ENCODE measurements at regions not wholly inside any gene's neighbourhood (a gene's known extent, or its start where the extent isn't known, plus 50 kb on each side); places are given as distances from the start of the nearest gene placed in this dataset.
"Not testable (repeated sequence)": the region's sequence is repeated elsewhere in the genome, so short reads cannot be mapped to it uniquely, and the experiment has no call there.

DNA sequence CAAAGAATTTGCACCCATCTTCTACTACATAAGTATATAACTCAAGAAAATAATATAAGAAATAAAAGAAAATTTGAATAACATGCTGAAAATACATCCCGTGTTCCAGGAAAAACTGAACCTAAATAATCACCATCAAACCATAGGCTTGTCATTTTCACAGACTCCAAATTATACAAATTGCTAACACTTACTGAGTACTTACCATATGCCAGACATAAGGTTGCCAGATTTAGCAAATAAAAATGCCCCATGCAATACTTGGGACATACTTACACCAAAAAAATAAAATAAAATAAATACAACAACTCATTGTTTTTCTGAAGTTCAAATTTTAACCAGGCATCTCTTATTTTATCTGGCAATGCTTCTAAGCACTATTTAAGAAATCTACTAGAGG lies 760.4 kb upstream of the SEMA6D start:
- ATAC-seq (ENCODE audit: poor library complexity) (no peak), DNase-seq (no peak)
- no peak overlapping the region for H3K4me3 Mint-ChIP-seq
- H3K27me3 Mint-ChIP-seq = no peaks in the 10 kb centered on the region
- H3K27me3 ChIP-seq (ENCODE audit: control insufficient read depth in 1 of 2, insufficient read depth in 2 of 2, low read length in 2 of 2) = no peaks in the 10 kb centered on the region
- TF ChIP-seq CTCF (IDR thresholded peaks at IDR 0.05) = no peak
- H3K9me3 Mint-ChIP-seq = peaks cover 12% of the 10 kb centered on the region
- H3K36me3 Mint-ChIP-seq (ENCODE audit: low read depth) = no peaks in the 10 kb centered on the region
- H3K4me1 Mint-ChIP-seq (ENCODE audit: low read depth) = no peaks in the 10 kb centered on the region
- no peak overlapping the region for H3K27ac ChIP-seq (ENCODE audit: low read depth in 1 of 2, low read length in 2 of 2)
- H3K4me3 ChIP-seq (ENCODE audit: low read length) = no peak overlapping the region
- H3K4me1 ChIP-seq (ENCODE audit: insufficient read depth, low read length) = no peaks in the 10 kb centered on the region
- CTCF ChIA-PET = no interaction called here
- POLR2A ChIA-PET = no interaction called here
- no peaks in the 10 kb centered on the region for H3K9me3 ChIP-seq (ENCODE audit: control insufficient read depth in 1 of 2, insufficient read depth in 1 of 2, low read length in 2 of 2)
- no peak overlapping the region for H3K27ac Mint-ChIP-seq
- no peaks in the 10 kb centered on the region for H3K36me3 ChIP-seq (ENCODE audit: insufficient read depth, low read length)
- intact Hi-C loops (cut with DNase I, micrococcal nuclease) = no loop called here

DNA sequence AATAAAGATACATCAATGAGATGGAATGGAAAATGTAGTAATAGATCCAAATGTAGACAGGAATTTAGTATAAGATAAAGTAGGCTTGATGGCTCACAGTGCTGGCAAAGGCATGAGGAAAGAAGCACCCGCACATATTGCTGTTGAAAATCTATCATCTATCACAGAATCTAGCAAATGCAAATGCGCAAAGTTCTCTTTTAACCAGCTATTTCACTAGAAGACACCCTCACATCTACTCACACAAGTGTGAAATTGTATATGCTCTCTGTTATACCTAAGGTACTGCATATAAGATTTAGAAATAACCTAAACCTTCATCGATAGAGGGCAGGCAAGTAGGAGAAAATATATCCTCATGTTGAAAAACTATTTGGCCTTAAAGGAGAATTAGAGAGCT lies 756.7 kb upstream of the SEMA6D start:
- H3K27me3 Mint-ChIP-seq = no peaks in the 10 kb centered on the region
- H3K4me1 ChIP-seq (ENCODE audit: insufficient read depth, low read length) = no peaks in the 10 kb centered on the region
- H3K9me3 ChIP-seq (ENCODE audit: control insufficient read depth in 1 of 2, insufficient read depth in 1 of 2, low read length in 2 of 2) = no peaks in the 10 kb centered on the region
- intact Hi-C loops (cut with DNase I, micrococcal nuclease) = no loop called here
- DNase-seq (no peak), ATAC-seq (ENCODE audit: poor library complexity) (no peak)
- ChIA-PET POLR2A (no interaction called here), CTCF (no interaction called here)
- H3K4me1 Mint-ChIP-seq (ENCODE audit: low read depth) = no peaks in the 10 kb centered on the region
- H3K27ac ChIP-seq (ENCODE audit: low read depth in 1 of 2, low read length in 2 of 2) = no peak overlapping the region
- H3K4me3 Mint-ChIP-seq = no peak overlapping the region
- no peaks in the 10 kb centered on the region for H3K36me3 Mint-ChIP-seq (ENCODE audit: low read depth)
- H3K9me3 Mint-ChIP-seq = peaks cover 7% of the 10 kb centered on the region
- no peak for TF ChIP-seq CTCF (IDR thresholded peaks at IDR 0.05)
- H3K27me3 ChIP-seq (ENCODE audit: control insufficient read depth in 1 of 2, insufficient read depth in 2 of 2, low read length in 2 of 2) = no peaks in the 10 kb centered on the region
- H3K36me3 ChIP-seq (ENCODE audit: insufficient read depth, low read length) = no peaks in the 10 kb centered on the region
- H3K27ac Mint-ChIP-seq = no peak overlapping the region
- no peak overlapping the region for H3K4me3 ChIP-seq (ENCODE audit: low read length)

- no peak for TF ChIP-seq CTCF (IDR thresholded peaks at IDR 0.05)
- no peaks in the 10 kb centered on the region for H3K36me3 ChIP-seq (ENCODE audit: insufficient read depth, low read length)
- POLR2A ChIA-PET = no interaction called here
- no peaks in the 10 kb centered on the region for H3K4me1 ChIP-seq (ENCODE audit: insufficient read depth, low read length)
- H3K4me3 Mint-ChIP-seq = no peak overlapping the region
- no peaks in the 10 kb centered on the region for H3K36me3 Mint-ChIP-seq (ENCODE audit: low read depth)
- no peaks in the 10 kb centered on the region for H3K27me3 ChIP-seq (ENCODE audit: control insufficient read depth in 1 of 2, insufficient read depth in 2 of 2, low read length in 2 of 2)
- DNase-seq (no peak), ATAC-seq (ENCODE audit: poor library complexity) (no peak)
- H3K27ac ChIP-seq (ENCODE audit: low read depth in 1 of 2, low read length in 2 of 2) = no peak overlapping the region
- H3K4me3 ChIP-seq (ENCODE audit: low read length) = no peak overlapping the region
- CTCF ChIA-PET = no interaction called here
- peaks cover 12% of the 10 kb centered on the region for H3K9me3 Mint-ChIP-seq
- intact Hi-C loops (cut with DNase I, micrococcal nuclease) = no loop called here
- no peaks in the 10 kb centered on the region for H3K27me3 Mint-ChIP-seq
- H3K9me3 ChIP-seq (ENCODE audit: control insufficient read depth in 1 of 2, insufficient read depth in 1 of 2, low read length in 2 of 2) = no peaks in the 10 kb centered on the region
- H3K27ac Mint-ChIP-seq = no peak overlapping the region
- no peaks in the 10 kb centered on the region for H3K4me1 Mint-ChIP-seq (ENCODE audit: low read depth)
Measured at GRCh38 chr15:46961795-46962194, 755.5 kb upstream of the SEMA6D start.

GRCh38 chr15:46988055-46988454 lies 729.2 kb upstream of the SEMA6D start:
- H3K36me3 ChIP-seq (ENCODE audit: insufficient read depth, low read length); H3K4me1 Mint-ChIP-seq (ENCODE audit: low read depth); H3K27me3 Mint-ChIP-seq; POLR2A ChIA-PET; ATAC-seq (ENCODE audit: poor library complexity); DNase-seq; H3K36me3 Mint-ChIP-seq (ENCODE audit: low read depth); H3K27me3 ChIP-seq (ENCODE audit: control insufficient read depth in 1 of 2, insufficient read depth in 2 of 2, low read length in 2 of 2); H3K4me3 Mint-ChIP-seq; CTCF ChIA-PET; H3K27ac Mint-ChIP-seq; H3K4me3 ChIP-seq (ENCODE audit: low read length); H3K27ac ChIP-seq (ENCODE audit: low read depth in 1 of 2, low read length in 2 of 2); H3K4me1 ChIP-seq (ENCODE audit: insufficient read depth, low read length); intact Hi-C loops (cut with DNase I, micrococcal nuclease); H3K9me3 ChIP-seq (ENCODE audit: control insufficient read depth in 1 of 2, insufficient read depth in 1 of 2, low read length in 2 of 2); H3K9me3 Mint-ChIP-seq: not testable (repeated sequence)

All from CD4-positive, alpha-beta T cell (primary cell).